ENCODE measurements at regions not wholly inside any gene's neighbourhood (a gene's known extent, or its start where the extent isn't known, plus 50 kb on each side); places are given as distances from the start of the nearest gene placed in this dataset.

GRCh38 chr4:107319386-107319785 lies 283.3 kb upstream of the DKK2 start:
- Histone ChIP-seq H3K4me3 (ENCODE audit: low read depth, low read length) (no peak overlapping the region), H3K36me3 (ENCODE audit: control insufficient read depth, insufficient read depth, low read length) (no peaks in the 10 kb centered on the region), H3K27me3 (ENCODE audit: control insufficient read depth, insufficient read depth, low read length) (no peaks in the 10 kb centered on the region)
- DNase-seq (ENCODE audit: low read depth), result no peak
- TF ChIP-seq CTCF (IDR thresholded peaks at IDR 0.05; ENCODE audit: insufficient read depth, low read length, poor library complexity, severe bottlenecking), result no peak

- H3K36me3 ChIP-seq (ENCODE audit: control insufficient read depth, insufficient read depth, low read length), result no peaks in the 10 kb centered on the region
- DNase-seq (ENCODE audit: low read depth), result no peak
- no peak overlapping the region for H3K4me3 ChIP-seq (ENCODE audit: low read depth, low read length)
- no peak for TF ChIP-seq CTCF (IDR thresholded peaks at IDR 0.05; ENCODE audit: insufficient read depth, low read length, poor library complexity, severe bottlenecking)
- H3K27me3 ChIP-seq (ENCODE audit: control insufficient read depth, insufficient read depth, low read length), result no peaks in the 10 kb centered on the region
Observed at GRCh38 chr4:107318078-107318477, 282.0 kb upstream of the DKK2 start.

GRCh38 chr4:107317611-107318010 lies 281.5 kb upstream of the DKK2 start:
- Histone ChIP-seq H3K36me3 (ENCODE audit: control insufficient read depth, insufficient read depth, low read length) (no peaks in the 10 kb centered on the region), H3K4me3 (ENCODE audit: low read depth, low read length) (no peak overlapping the region), H3K27me3 (ENCODE audit: control insufficient read depth, insufficient read depth, low read length) (no peaks in the 10 kb centered on the region)
- no peak for DNase-seq (ENCODE audit: low read depth)
- no peak for TF ChIP-seq CTCF (IDR thresholded peaks at IDR 0.05; ENCODE audit: insufficient read depth, low read length, poor library complexity, severe bottlenecking)

- no peak for DNase-seq (ENCODE audit: low read depth)
- Histone ChIP-seq H3K27me3 (ENCODE audit: control insufficient read depth, insufficient read depth, low read length) (no peaks in the 10 kb centered on the region), H3K36me3 (ENCODE audit: control insufficient read depth, insufficient read depth, low read length) (no peaks in the 10 kb centered on the region), H3K4me3 (ENCODE audit: low read depth, low read length) (no peak overlapping the region)
- TF ChIP-seq CTCF (IDR thresholded peaks at IDR 0.05; ENCODE audit: insufficient read depth, low read length, poor library complexity, severe bottlenecking), result no peak
Observed at GRCh38 chr4:107315584-107315983, 279.5 kb upstream of the DKK2 start.

- TF ChIP-seq CTCF (IDR thresholded peaks at IDR 0.05; ENCODE audit: insufficient read depth, low read length, poor library complexity, severe bottlenecking), result no peak
- DNase-seq (ENCODE audit: low read depth), result no peak
- H3K4me3 ChIP-seq (ENCODE audit: low read depth, low read length), result no peak overlapping the region
- H3K27me3 ChIP-seq (ENCODE audit: control insufficient read depth, insufficient read depth, low read length), result no peaks in the 10 kb centered on the region
- no peaks in the 10 kb centered on the region for H3K36me3 ChIP-seq (ENCODE audit: control insufficient read depth, insufficient read depth, low read length)
Observed at GRCh38 chr4:107314156-107314555, 278.0 kb upstream of the DKK2 start.

- Histone ChIP-seq H3K36me3 (ENCODE audit: control insufficient read depth, insufficient read depth, low read length) (no peaks in the 10 kb centered on the region), H3K27me3 (ENCODE audit: control insufficient read depth, insufficient read depth, low read length) (no peaks in the 10 kb centered on the region), H3K4me3 (ENCODE audit: low read depth, low read length) (no peak overlapping the region)
- TF ChIP-seq CTCF (IDR thresholded peaks at IDR 0.05; ENCODE audit: insufficient read depth, low read length, poor library complexity, severe bottlenecking), result no peak
- DNase-seq (ENCODE audit: low read depth), result no peak
Observed at GRCh38 chr4:107312366-107312765, 276.3 kb upstream of the DKK2 start.
